WI38 (cell line): ENCODE measurements at regions not wholly inside any gene's neighbourhood (a gene's known extent, or its start where the extent isn't known, plus 50 kb on each side); places are given as distances from the start of the nearest gene placed in this dataset.

Source experiments
- H3K4me3 ChIP-seq: 2 replicates; pipeline ENCODE4 v1.5.1; 2011; ENCODE audit warnings: low read depth, mild to moderate bottlenecking, control low read depth, low read length
- CTCF ChIP-seq: IDR thresholded peaks from 2 replicates; pipeline ENCODE4 v1.5.1; 2012; ENCODE audit warnings: low read depth, mild to moderate bottlenecking, control low read depth, low read length

GRCh38 chr6:156557911-156558259 is 219.3 kb upstream of the ARID1B start:
- H3K4me3 ChIP-seq: no peak overlapping the region
- TF ChIP-seq CTCF: no peak

GRCh38 chr6:156557251-156557910 is 219.8 kb upstream of the ARID1B start:
- H3K4me3 ChIP-seq: no peak overlapping the region
- no peak for TF ChIP-seq CTCF

GRCh38 chr6:156556811-156557210 is 220.4 kb upstream of the ARID1B start:
- no peak overlapping the region for H3K4me3 ChIP-seq
- no peak for TF ChIP-seq CTCF

- no peak overlapping the region for H3K4me3 ChIP-seq
- no peak for TF ChIP-seq CTCF
These were observed 222.1 kb upstream of the ARID1B start for GRCh38 chr6:156555116-156555515.

GRCh38 chr6:156554160-156554559 is 223.0 kb upstream of the ARID1B start:
- no peak for TF ChIP-seq CTCF
- no peak overlapping the region for H3K4me3 ChIP-seq

GRCh38 chr6:156552849-156553248 is 224.3 kb upstream of the ARID1B start:
- TF ChIP-seq CTCF: no peak
- H3K4me3 ChIP-seq: no peak overlapping the region

GRCh38 chr6:156550949-156551348 is 226.2 kb upstream of the ARID1B start:
- TF ChIP-seq CTCF: no peak
- no peak overlapping the region for H3K4me3 ChIP-seq
